Lower leg skin (tissue), 4 donors: ENCODE measurements at regions not wholly inside any gene's neighbourhood (a gene's known extent, or its start where the extent isn't known, plus 50 kb on each side); places are given as distances from the start of the nearest gene placed in this dataset.

Experiments
- DNase-seq, 2 donors: peaks; one replicate each; pipeline ENCODE4 v3.0.0-alpha.2; 2019; ENCODE audit warnings: low spot score in 2 of 2
- H3K4me3 ChIP-seq: fragments of 200-600 bp; sonication (generic); 2 replicates; pipeline ENCODE4 v1.5.1; 2017; ENCODE audit warnings: mild to moderate bottlenecking, low read depth; ENCODE audit not compliant: poor library complexity, severe bottlenecking
- CTCF ChIP-seq, 3 donors: fragments of 450-650 bp; IDR thresholded peaks; one replicate each; pipeline ENCODE4 v1.5.1; 2016; ENCODE audit warnings: antibody characterized with exemption in 3 of 3, mild to moderate bottlenecking in 3 of 3, moderate library complexity in 2 of 3
- POLR2A ChIP-seq, 2 donors: fragments of 450-650 bp; IDR thresholded peaks; one replicate each; pipeline ENCODE4 v1.6.1; 2016 to 2017; ENCODE audit warnings: antibody characterized with exemption in 2 of 2, mild to moderate bottlenecking in 1 of 2, moderate library complexity in 1 of 2
- WGBS, 2 donors: methylation state at CpG; one replicate each; pipeline ENCODE4 v1.1.5; 2018; 5-methylcytosine and 5-hydroxymethylcytosine counted together
- intact Hi-C: fragments of 100-400 bp; cut with DNase I; formaldehyde crosslinking; loops from one replicate; pipeline ENCODE4 v1.15.0; 2023; ENCODE audit warnings: low total_unique reads

- TF ChIP-seq CTCF (IDR thresholded peaks at IDR 0.05) = no peak
- TF ChIP-seq POLR2A (IDR thresholded peaks at IDR 0.05) = no peak
- intact Hi-C loops = loop anchor here (5.0 to 10.0 kb wide), 2 partner anchors 52 to 395 kb away; no protein-coding TSS in a partner anchor
- 94 to 100% methylated on average over 7 to 15 of the region's 17 CpGs for WGBS, 2 donors
- no peak overlapping the region for H3K4me3 ChIP-seq
- no peak for DNase-seq
Measured at GRCh38 chr17:77487211-77487629, 346.5 kb downstream of the SEC14L1 start.

GRCh38 chr17:77487677-77488530, 347.1 kb downstream of the SEC14L1 start:
- intact Hi-C loops = loop anchor here (5.0 to 10.0 kb wide), 2 partner anchors 53 to 396 kb away; no protein-coding TSS in a partner anchor
- WGBS, 2 donors = 79 to 85% methylated on average over 24 to 26 of the region's 28 CpGs
- H3K4me3 ChIP-seq = no peak overlapping the region
- no peak for TF ChIP-seq CTCF (IDR thresholded peaks at IDR 0.05)
- no peak for TF ChIP-seq POLR2A (IDR thresholded peaks at IDR 0.05)
- DNase-seq = no peak

- 86 to 90% methylated on average over 22 to 25 of the region's 25 CpGs for WGBS, 2 donors
- TF ChIP-seq POLR2A (IDR thresholded peaks at IDR 0.05) (no peak), CTCF (IDR thresholded peaks at IDR 0.05) (no peak)
- intact Hi-C loops = loop anchor here (5.0 to 10.0 kb wide), 2 partner anchors 54 to 396 kb away; no protein-coding TSS in a partner anchor
- DNase-seq = no peak
- H3K4me3 ChIP-seq = no peak overlapping the region
Measured at GRCh38 chr17:77488531-77489238, 347.9 kb downstream of the SEC14L1 start.

- intact Hi-C loops = loop anchor here (5.0 to 10.0 kb wide), 2 partner anchors 55 to 397 kb away; no protein-coding TSS in a partner anchor
- 71 to 74% methylated on average over 13 to 16 of the region's 19 CpGs for WGBS, 2 donors
- no peak for DNase-seq
- no peak overlapping the region for H3K4me3 ChIP-seq
- TF ChIP-seq CTCF (IDR thresholded peaks at IDR 0.05) (no peak), POLR2A (IDR thresholded peaks at IDR 0.05) (no peak)
Measured at GRCh38 chr17:77489239-77489892, 348.6 kb downstream of the SEC14L1 start.

GRCh38 chr17:77489893-77490255, 349.1 kb downstream of the SEC14L1 start:
- intact Hi-C loops = loop anchor here (5.0 to 10.0 kb wide), 2 partner anchors 55 to 398 kb away; no protein-coding TSS in a partner anchor
- TF ChIP-seq POLR2A (IDR thresholded peaks at IDR 0.05) (no peak), CTCF (IDR thresholded peaks at IDR 0.05) (no peak)
- 43 to 51% methylated on average over 7 to 9 of the region's 11 CpGs for WGBS, 2 donors
- no peak overlapping the region for H3K4me3 ChIP-seq
- peak; percentile 54 to 94 for DNase-seq
